Omental fat pad (tissue), 3 donors: ENCODE measurements at regions not wholly inside any gene's neighbourhood (a gene's known extent, or its start where the extent isn't known, plus 50 kb on each side); places are given as distances from the start of the nearest gene placed in this dataset.

Experiments used
- ATAC-seq: fragments of 150-250 bp; one replicate; pipeline ENCODE4 v1.9.1; 2016; ENCODE audit warnings: mild to moderate bottlenecking, moderate library complexity; ENCODE audit not compliant: low FRiP score
- DNase-seq: peaks from one replicate; pipeline ENCODE4 v3.0.0-alpha.2; 2019; ENCODE audit warnings: low spot score
- CTCF ChIP-seq, 3 donors: fragments of 450-650 bp; IDR thresholded peaks; one replicate each; pipeline ENCODE4 v1.5.1; 2016 to 2017; ENCODE audit warnings: antibody characterized with exemption in 3 of 3, mild to moderate bottlenecking in 3 of 3, moderate library complexity in 2 of 3

- no peak for ATAC-seq
- no peak for TF ChIP-seq CTCF (IDR thresholded peaks at IDR 0.05)
- DNase-seq: no peak
These were observed 128.5 kb upstream of the PFKP start for GRCh38 chr10:2938869-2939268.

- DNase-seq (no peak), ATAC-seq (no peak)
- TF ChIP-seq CTCF (IDR thresholded peaks at IDR 0.05): no peak
These were observed 130.5 kb upstream of the PFKP start for GRCh38 chr10:2936816-2937215.

GRCh38 chr10:2935647-2936386 lies 131.5 kb upstream of the PFKP start:
- no peak for TF ChIP-seq CTCF (IDR thresholded peaks at IDR 0.05)
- ATAC-seq (no peak), DNase-seq (no peak)

- no peak for DNase-seq
- ATAC-seq: no peak
- no peak for TF ChIP-seq CTCF (IDR thresholded peaks at IDR 0.05)
These were observed 133.4 kb upstream of the PFKP start for GRCh38 chr10:2933924-2934323.

GRCh38 chr10:2933519-2933918 lies 133.8 kb upstream of the PFKP start:
- ATAC-seq (no peak), DNase-seq (no peak)
- no peak for TF ChIP-seq CTCF (IDR thresholded peaks at IDR 0.05)

GRCh38 chr10:2933071-2933470 lies 134.3 kb upstream of the PFKP start:
- ATAC-seq: no peak
- no peak for TF ChIP-seq CTCF (IDR thresholded peaks at IDR 0.05)
- no peak for DNase-seq

GRCh38 chr10:2929480-2930258 lies 137.7 kb upstream of the PFKP start:
- no peak for ATAC-seq

More at GRCh38 chr10:2929480-2930258, 137.7 kb upstream of the PFKP start:
- DNase-seq: no peak
- no peak for TF ChIP-seq CTCF (IDR thresholded peaks at IDR 0.05)
